HEK293T (cell line): ENCODE measurements at regions not wholly inside any gene's neighbourhood (a gene's known extent, or its start where the extent isn't known, plus 50 kb on each side); places are given as distances from the start of the nearest gene placed in this dataset.
A peak's percentile ranks its signal among the peaks of the same experiment; 100 is the strongest.
"Not testable (repeated sequence)": the region's sequence is repeated elsewhere in the genome, so short reads cannot be mapped to it uniquely, and the experiment has no call there.

Experiments
- CTCF ChIA-PET: fragments of 350-600 bp; formaldehyde crosslinking; extraction: SDS; loops from one replicate; lab custom pipeline; 2021; ENCODE audit warnings: antibody characterized with exemption, inconsistent platforms; lab: Yijun Ruan, JAX
- POLR2A ChIA-PET: fragments of 350-600 bp; formaldehyde crosslinking; extraction: SDS; loops from one replicate; lab custom pipeline; 2020; ENCODE audit warnings: antibody characterized with exemption, inconsistent platforms; lab: Yijun Ruan, JAX
- DNase-seq: peaks from one replicate; pipeline ENCODE4 v3.0.0; 2012; ENCODE audit warnings: mixed read lengths; ENCODE audit errors: extremely low spot score
- PKNOX1 ChIP-seq: fragments of 450-650 bp; IDR thresholded peaks from 2 replicates; pipeline ENCODE4 v1.6.1; 2016

GRCh38 chr1:100820195-100820594, 74.4 kb downstream of the EXTL2 start:
- peak; percentile 90 for TF ChIP-seq PKNOX1
- POLR2A ChIA-PET, CTCF ChIA-PET, DNase-seq: not testable (repeated sequence)

- POLR2A ChIA-PET, DNase-seq, CTCF ChIA-PET: not testable (repeated sequence)
These were observed 72.7 kb downstream of the EXTL2 start for GRCh38 chr1:100821919-100822318.
